ENCODE measurements at regions not wholly inside any gene's neighbourhood (a gene's known extent, or its start where the extent isn't known, plus 50 kb on each side); places are given as distances from the start of the nearest gene placed in this dataset.

GRCh38 chr2:150605664-150606063 is 118.2 kb upstream of the RND3 start:
- Histone ChIP-seq H3K9me3 (no peaks in the 10 kb centered on the region), H3K36me3 (no peaks in the 10 kb centered on the region), H3K27me3 (no peaks in the 10 kb centered on the region), H3K27ac (no peak overlapping the region), H3K4me1 (no peaks in the 10 kb centered on the region), H3K4me3 (no peak overlapping the region)
- TF ChIP-seq CTCF (IDR thresholded peaks at IDR 0.05): no peak
- no peak for TF ChIP-seq POLR2A (IDR thresholded peaks at IDR 0.05)
- DNase-seq: no peak
- intact Hi-C loops (cut with DNase I; ENCODE audit: low total_unique reads): no loop called here

- DNase-seq: no peak
These were observed 114.0 kb upstream of the RND3 start for GRCh38 chr2:150601280-150602038.

GRCh38 chr2:150599889-150600288 is 112.4 kb upstream of the RND3 start:
- no peak for DNase-seq
- Histone ChIP-seq H3K4me3 (no peak overlapping the region), H3K9me3 (no peaks in the 10 kb centered on the region), H3K27ac (no peak overlapping the region), H3K4me1 (no peaks in the 10 kb centered on the region), H3K27me3 (no peaks in the 10 kb centered on the region), H3K36me3 (no peaks in the 10 kb centered on the region)
- intact Hi-C loops (cut with DNase I; ENCODE audit: low total_unique reads): no loop called here
- TF ChIP-seq CTCF (IDR thresholded peaks at IDR 0.05) (no peak), POLR2A (IDR thresholded peaks at IDR 0.05) (no peak)

More at GRCh38 chr2:150601280-150602038, 114.0 kb upstream of the RND3 start:
- intact Hi-C loops (cut with DNase I; ENCODE audit: low total_unique reads): no loop called here
- no peaks in the 10 kb centered on the region for H3K27me3 ChIP-seq
- H3K9me3 ChIP-seq: no peaks in the 10 kb centered on the region
- H3K4me1 ChIP-seq: no peaks in the 10 kb centered on the region
- H3K4me3 ChIP-seq: no peak overlapping the region
- no peaks in the 10 kb centered on the region for H3K36me3 ChIP-seq
- no peak for TF ChIP-seq POLR2A (IDR thresholded peaks at IDR 0.05)
- TF ChIP-seq CTCF (IDR thresholded peaks at IDR 0.05): no peak
- no peak overlapping the region for H3K27ac ChIP-seq

GRCh38 chr2:150598383-150598782 is 110.9 kb upstream of the RND3 start:
- no peak overlapping the region for H3K4me3 ChIP-seq
- H3K27me3 ChIP-seq: no peaks in the 10 kb centered on the region
- H3K4me1 ChIP-seq: no peaks in the 10 kb centered on the region
- H3K36me3 ChIP-seq: no peaks in the 10 kb centered on the region
- no peak for DNase-seq
- no peak for TF ChIP-seq CTCF (IDR thresholded peaks at IDR 0.05)
- no peak for TF ChIP-seq POLR2A (IDR thresholded peaks at IDR 0.05)
- no peak overlapping the region for H3K27ac ChIP-seq
- intact Hi-C loops (cut with DNase I; ENCODE audit: low total_unique reads): no loop called here
- H3K9me3 ChIP-seq: no peaks in the 10 kb centered on the region

- H3K9me3 ChIP-seq: no peaks in the 10 kb centered on the region
- TF ChIP-seq POLR2A (IDR thresholded peaks at IDR 0.05) (no peak), CTCF (IDR thresholded peaks at IDR 0.05) (no peak)
- H3K27ac ChIP-seq: no peak overlapping the region
- no peaks in the 10 kb centered on the region for H3K4me1 ChIP-seq
- H3K36me3 ChIP-seq: no peaks in the 10 kb centered on the region
- intact Hi-C loops (cut with DNase I; ENCODE audit: low total_unique reads): no loop called here
- DNase-seq: no peak
- H3K27me3 ChIP-seq: no peaks in the 10 kb centered on the region
- H3K4me3 ChIP-seq: no peak overlapping the region
These were observed 108.5 kb upstream of the RND3 start for GRCh38 chr2:150595803-150596470.
